Gastroesophageal sphincter (tissue), 4 donors: ENCODE measurements at regions not wholly inside any gene's neighbourhood (a gene's known extent, or its start where the extent isn't known, plus 50 kb on each side); places are given as distances from the start of the nearest gene placed in this dataset.

Source experiments
- ATAC-seq: fragments of 150-250 bp; one replicate; pipeline ENCODE4 v1.9.1; 2016; ENCODE audit warnings: mild to moderate bottlenecking, moderate library complexity
- H3K27ac ChIP-seq, 4 donors: fragments of 200-600 bp; sonication (generic) in 3 of 4; 1 replicate in 3 of 4; 2 replicates in 1 of 4; pipeline ENCODE4 v1.5.1; 2016 to 2019
- H3K27me3 ChIP-seq: fragments of 200-600 bp; sonication (generic); one replicate; pipeline ENCODE4 v1.5.1; 2019
- H3K36me3 ChIP-seq, 2 donors: fragments of 200-600 bp; sonication (generic); one replicate each; pipeline ENCODE4 v1.5.1; 2019; ENCODE audit warnings: control low read depth in 1 of 2
- H3K4me1 ChIP-seq, 3 donors: fragments of 200-600 bp; sonication (generic); 1 replicate in 2 of 3; 2 replicates in 1 of 3; pipeline ENCODE4 v1.5.1; 2016 to 2019; ENCODE audit warnings: control low read depth in 2 of 3
- H3K4me3 ChIP-seq, 2 donors: fragments of 200-600 bp; sonication (generic); one replicate each; pipeline ENCODE4 v1.5.1; 2019; ENCODE audit warnings: mild to moderate bottlenecking in 1 of 2, moderate library complexity in 1 of 2
- H3K9me3 ChIP-seq, 3 donors: fragments of 200-600 bp; sonication (generic); one replicate each; pipeline ENCODE4 v1.5.1; 2017 to 2019; ENCODE audit warnings: control low read depth in 2 of 3
- EP300 ChIP-seq: sonication (generic); formaldehyde crosslinking; IDR thresholded peaks from one replicate; pipeline ENCODE4 v1.6.1; 2017; ENCODE audit warnings: antibody characterized with exemption, mild to moderate bottlenecking
- POLR2A ChIP-seq, 2 donors: fragments of 450-650 bp; IDR thresholded peaks; one replicate each; pipeline ENCODE4 v1.6.1; 2017; ENCODE audit warnings: antibody characterized with exemption in 2 of 2, mild to moderate bottlenecking in 2 of 2, moderate library complexity in 1 of 2
- POLR2AphosphoS5 ChIP-seq: sonication (generic); formaldehyde crosslinking; IDR thresholded peaks from one replicate; pipeline ENCODE4 v1.6.1; 2017; ENCODE audit warnings: antibody characterized with exemption
- WGBS, 2 donors: methylation state at CpG; one replicate each; pipeline ENCODE4 v1.1.5; 2018; ENCODE audit warnings: low coverage in 1 of 2; 5-methylcytosine and 5-hydroxymethylcytosine counted together
- TF ChIP-seq, protein P1 (sequence below), 4 experiments: fragments of 200-600 bp in 2 of 4; fragments of 450-650 bp in 2 of 4; sonication (generic) in 1 of 4; IDR thresholded peaks; one replicate each; pipeline ENCODE4 v1.5.1; 2017 to 2019; ENCODE audit warnings: antibody characterized with exemption in 4 of 4, mild to moderate bottlenecking in 2 of 4, moderate library complexity in 2 of 4

DNA sequence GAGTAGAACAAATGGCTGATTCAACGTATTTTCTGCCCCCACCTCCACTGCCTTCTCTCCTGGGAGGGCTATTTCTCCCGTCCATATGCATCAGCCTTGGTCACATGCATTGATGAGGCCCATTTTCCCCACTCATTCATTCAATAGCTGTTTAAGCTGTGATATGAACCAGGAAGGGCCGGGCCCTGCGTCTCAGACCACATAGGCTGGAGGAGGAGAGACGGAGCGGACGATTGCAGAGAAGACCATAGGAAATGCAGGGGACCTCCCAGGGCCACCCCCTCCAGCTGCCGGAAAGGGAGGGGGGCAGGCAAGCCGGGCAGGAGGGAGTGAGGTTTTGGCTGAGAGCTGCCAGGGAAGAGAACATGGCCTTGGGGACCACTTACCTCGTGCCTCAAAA is 104.4 kb upstream of the TMEM132D start:
- Histone ChIP-seq H3K27ac (no peak overlapping the region), H3K4me1 (no peaks in the 10 kb centered on the region)
- 20 to 29% methylated on average over 2 to 3 of the region's 10 CpGs for WGBS, 2 donors

DNA sequence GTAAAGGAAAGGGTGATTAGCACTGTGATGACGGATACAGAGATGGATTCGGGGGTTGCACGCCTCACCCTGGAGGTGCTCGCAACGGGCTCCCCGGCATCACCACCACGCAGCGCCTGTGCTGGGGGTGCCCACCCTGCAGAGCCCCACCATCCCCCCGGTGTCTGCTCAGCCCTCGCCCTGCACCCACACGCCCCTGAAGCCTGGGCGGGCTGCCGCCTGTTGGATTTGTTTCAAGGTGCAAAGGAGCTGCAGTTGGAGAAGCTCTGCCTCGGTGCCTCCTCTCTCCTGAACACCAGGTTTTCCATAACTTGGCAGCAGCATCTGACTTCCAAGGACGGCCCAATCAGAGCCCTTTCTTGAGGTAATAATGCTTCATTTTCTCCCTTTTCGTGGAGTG is 106.1 kb upstream of the TMEM132D start:
- 42 to 90% methylated on average over 2 of the region's 16 CpGs for WGBS, 2 donors
- H3K36me3 ChIP-seq = no peaks in the 10 kb centered on the region
- H3K4me3 ChIP-seq = no peak overlapping the region
- peaks cover 0 to 3% (median 0%) of the 10 kb centered on the region in 3 donors for H3K4me1 ChIP-seq
- H3K27ac ChIP-seq = no peak overlapping the region
- H3K9me3 ChIP-seq = no peaks in the 10 kb centered on the region
- H3K27me3 ChIP-seq = peaks cover 71% of the 10 kb centered on the region
- ATAC-seq = no peak
- TF ChIP-seq EP300 (no peak), POLR2A (IDR thresholded peaks at IDR 0.05) (no peak), POLR2AphosphoS5 (no peak)
- TF ChIP-seq, protein P1, sequence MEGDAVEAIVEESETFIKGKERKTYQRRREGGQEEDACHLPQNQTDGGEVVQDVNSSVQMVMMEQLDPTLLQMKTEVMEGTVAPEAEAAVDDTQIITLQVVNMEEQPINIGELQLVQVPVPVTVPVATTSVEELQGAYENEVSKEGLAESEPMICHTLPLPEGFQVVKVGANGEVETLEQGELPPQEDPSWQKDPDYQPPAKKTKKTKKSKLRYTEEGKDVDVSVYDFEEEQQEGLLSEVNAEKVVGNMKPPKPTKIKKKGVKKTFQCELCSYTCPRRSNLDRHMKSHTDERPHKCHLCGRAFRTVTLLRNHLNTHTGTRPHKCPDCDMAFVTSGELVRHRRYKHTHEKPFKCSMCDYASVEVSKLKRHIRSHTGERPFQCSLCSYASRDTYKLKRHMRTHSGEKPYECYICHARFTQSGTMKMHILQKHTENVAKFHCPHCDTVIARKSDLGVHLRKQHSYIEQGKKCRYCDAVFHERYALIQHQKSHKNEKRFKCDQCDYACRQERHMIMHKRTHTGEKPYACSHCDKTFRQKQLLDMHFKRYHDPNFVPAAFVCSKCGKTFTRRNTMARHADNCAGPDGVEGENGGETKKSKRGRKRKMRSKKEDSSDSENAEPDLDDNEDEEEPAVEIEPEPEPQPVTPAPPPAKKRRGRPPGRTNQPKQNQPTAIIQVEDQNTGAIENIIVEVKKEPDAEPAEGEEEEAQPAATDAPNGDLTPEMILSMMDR (IDR thresholded peaks at IDR 0.05) = no peak

More for the DNA sequence above, 104.4 kb upstream of the TMEM132D start:
- ATAC-seq = no peak
- H3K27me3 ChIP-seq = peaks cover 64% of the 10 kb centered on the region
- TF ChIP-seq, protein P1 (IDR thresholded peaks at IDR 0.05) = no peak
- no peak overlapping the region for H3K4me3 ChIP-seq
- H3K9me3 ChIP-seq = peaks cover 0 to 4% (median 0%) of the 10 kb centered on the region in 3 donors
- H3K36me3 ChIP-seq = no peaks in the 10 kb centered on the region

DNA sequence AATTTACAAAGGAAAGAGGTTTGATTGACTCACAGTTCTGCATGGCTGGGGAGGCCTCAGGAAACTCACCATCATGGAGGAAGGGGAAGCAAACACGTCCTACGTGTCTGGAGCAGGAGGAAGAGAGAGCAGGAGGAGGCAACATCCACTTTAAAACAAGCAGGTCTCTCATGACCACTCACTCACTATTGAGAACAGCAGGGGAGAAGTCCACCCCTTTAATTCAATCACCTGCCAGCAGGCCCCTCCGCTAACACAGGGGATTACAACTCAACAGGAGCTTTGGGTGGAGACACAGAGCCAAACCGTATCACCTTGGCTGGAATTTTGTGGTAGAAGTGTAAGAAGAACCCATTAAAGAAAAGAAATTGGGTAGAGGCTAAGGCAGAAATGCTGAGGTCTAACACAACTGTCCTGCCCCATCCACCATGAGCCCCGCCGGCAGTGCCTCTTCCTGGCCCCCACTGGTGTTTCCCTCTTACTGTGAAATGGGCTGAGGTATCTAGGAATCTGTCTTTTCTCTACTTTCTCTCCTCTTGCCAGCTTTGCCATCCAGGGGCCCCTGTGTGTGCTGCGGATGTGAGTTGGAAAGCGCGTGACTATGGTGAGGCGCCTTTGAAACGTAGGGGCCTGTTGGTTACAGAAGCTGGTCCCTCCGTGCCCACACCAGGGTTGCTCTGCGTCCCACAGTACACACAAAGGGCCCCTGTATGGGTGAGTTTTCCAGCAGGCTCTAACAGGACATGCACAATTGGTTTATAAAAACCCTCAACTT is 108.0 kb upstream of the TMEM132D start:
- H3K9me3 ChIP-seq = no peaks in the 10 kb centered on the region
- H3K27ac ChIP-seq = no peak overlapping the region
- WGBS, 2 donors = 66 to 72% methylated on average over 6 to 10 of the region's 13 CpGs
- ATAC-seq = no peak
- H3K4me3 ChIP-seq = no peak overlapping the region
- H3K27me3 ChIP-seq = peaks cover 79% of the 10 kb centered on the region
- H3K36me3 ChIP-seq = no peaks in the 10 kb centered on the region
- TF ChIP-seq POLR2AphosphoS5 (no peak), EP300 (no peak), POLR2A (IDR thresholded peaks at IDR 0.05) (no peak)
- TF ChIP-seq, protein P1 (IDR thresholded peaks at IDR 0.05) = no peak
- H3K4me1 ChIP-seq = peaks cover 0 to 3% (median 0%) of the 10 kb centered on the region in 3 donors

DNA sequence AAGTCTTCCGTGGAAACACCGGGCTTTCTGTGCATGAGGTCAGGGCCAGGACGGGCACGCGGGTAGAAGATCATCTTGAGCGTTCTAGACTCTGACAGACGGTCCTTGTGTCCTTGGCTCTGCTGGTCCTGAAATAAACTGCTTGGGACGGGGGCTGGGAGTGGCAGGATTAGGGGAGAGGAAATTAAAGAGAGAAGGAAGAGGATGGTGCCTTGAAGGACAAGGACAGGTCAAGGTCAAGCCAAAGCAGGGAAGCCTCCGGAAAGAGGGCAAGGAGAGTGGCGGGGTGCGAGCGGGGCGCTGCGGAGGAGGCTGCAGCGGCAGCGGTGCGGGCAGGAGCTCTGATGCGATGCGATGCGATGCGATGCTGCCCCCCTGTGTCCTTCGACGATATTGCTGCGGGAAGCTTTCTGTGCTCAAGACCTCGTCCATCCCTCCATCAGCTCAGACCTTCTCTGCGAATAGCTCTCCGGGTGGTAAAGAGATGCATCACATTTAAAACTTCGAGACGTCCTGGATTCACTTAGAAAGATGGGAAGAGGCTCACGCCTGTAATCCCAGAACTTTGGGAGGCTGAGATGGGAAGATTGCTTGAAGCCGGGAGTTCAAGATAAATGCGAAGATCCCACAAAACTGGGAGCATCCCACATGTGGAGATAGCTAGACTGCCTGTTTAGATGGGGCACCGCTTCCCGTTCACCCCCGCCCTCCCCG is 110.1 kb upstream of the TMEM132D start:
- ATAC-seq = no peak
- TF ChIP-seq EP300 = no peak
- TF ChIP-seq, protein P1 (IDR thresholded peaks at IDR 0.05) = peak in 3 of 4 experiments; percentile 32 to 55 (median 37)
- H3K27ac ChIP-seq = no peak overlapping the region
- H3K4me1 ChIP-seq = peaks cover 0 to 3% (median 0%) of the 10 kb centered on the region in 3 donors
- WGBS, 2 donors = 7 to 10% methylated on average over 18 to 25 of the region's 36 CpGs
- peaks cover 83% of the 10 kb centered on the region for H3K27me3 ChIP-seq
- H3K4me3 ChIP-seq = no peak overlapping the region
- no peaks in the 10 kb centered on the region for H3K9me3 ChIP-seq
- no peaks in the 10 kb centered on the region for H3K36me3 ChIP-seq

DNA sequence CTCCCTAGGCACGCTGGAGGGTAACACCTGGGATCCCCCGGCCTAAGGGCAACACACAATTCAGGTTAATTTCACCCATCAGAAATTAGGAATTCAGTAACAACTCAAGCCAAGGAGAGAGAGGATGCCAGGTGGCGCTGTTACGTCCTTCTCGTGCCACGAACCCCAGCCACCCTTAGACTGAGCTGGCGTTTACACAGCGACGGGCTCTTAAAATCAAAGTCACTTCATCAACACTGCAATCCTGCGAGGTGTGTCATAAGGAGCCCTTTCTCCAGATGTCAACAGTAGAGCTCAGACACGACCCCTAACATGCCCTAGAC is 110.6 kb upstream of the TMEM132D start:
- TF ChIP-seq POLR2AphosphoS5 (no peak), EP300 (no peak), POLR2A (IDR thresholded peaks at IDR 0.05) (no peak)
- TF ChIP-seq, protein P1 (IDR thresholded peaks at IDR 0.05) = no peak
- 12% methylated on average over 7 of the region's 11 CpGs; no CpG with 5 or more reads in 1 of the 2 donors for WGBS, 2 donors
- ATAC-seq = no peak
- no peaks in the 10 kb centered on the region for H3K9me3 ChIP-seq
- H3K36me3 ChIP-seq = no peaks in the 10 kb centered on the region
- H3K27ac ChIP-seq = no peak overlapping the region
- H3K4me1 ChIP-seq = peaks cover 0 to 3% (median 0%) of the 10 kb centered on the region in 3 donors
- peaks cover 83% of the 10 kb centered on the region for H3K27me3 ChIP-seq
- H3K4me3 ChIP-seq = no peak overlapping the region
